HepG2 (cell line): ENCODE measurements at regions not wholly inside any gene's neighbourhood (a gene's known extent, or its start where the extent isn't known, plus 50 kb on each side); places are given as distances from the start of the nearest gene placed in this dataset.

Source experiments
- ARID5B ChIP-seq: IDR thresholded peaks from 2 replicates; pipeline ENCODE4 v1.4.0; 2020; ENCODE audit warnings: mild to moderate bottlenecking, missing genetic modification reagents
- FOSL2 ChIP-seq: sonication (generic); formaldehyde crosslinking; IDR thresholded peaks from 2 replicates; pipeline ENCODE4 v1.4.0; 2020; ENCODE audit warnings: missing genetic modification reagents
- KMT2B ChIP-seq: IDR thresholded peaks from 2 replicates; pipeline ENCODE4 v1.6.1; 2016; ENCODE audit warnings: missing genetic modification reagents, missing compliant biosample characterization
- ZNF547 ChIP-seq: sonication (generic); formaldehyde crosslinking; IDR thresholded peaks from 2 replicates; pipeline ENCODE4 v1.5.1; 2020; ENCODE audit warnings: mild to moderate bottlenecking, missing genetic modification reagents
- ZNF644 ChIP-seq: IDR thresholded peaks from 2 replicates; pipeline ENCODE4 v1.6.1; 2016; ENCODE audit warnings: low read depth
- ZNF773 ChIP-seq: sonication (generic); formaldehyde crosslinking; IDR thresholded peaks from 2 replicates; pipeline ENCODE4 v1.4.0; 2020; ENCODE audit warnings: missing genetic modification reagents, borderline replicate concordance
- ZSCAN25 ChIP-seq: sonication (generic); formaldehyde crosslinking; IDR thresholded peaks from 2 replicates; pipeline ENCODE4 v1.8.0; 2022; ENCODE audit warnings: mild to moderate bottlenecking, missing genetic modification reagents
- TF ChIP-seq, protein P1 (sequence below): sonication (generic); formaldehyde crosslinking; IDR thresholded peaks from 2 replicates; pipeline ENCODE4 v1.8.0; 2022; ENCODE audit warnings: mild to moderate bottlenecking, missing genetic modification reagents; ENCODE audit not compliant: insufficient replicate concordance
- TF ChIP-seq, protein P2 (sequence below): sonication (generic); formaldehyde crosslinking; IDR thresholded peaks from 2 replicates; pipeline ENCODE4 v1.5.1; 2020; ENCODE audit warnings: mild to moderate bottlenecking, missing genetic modification reagents, moderate library complexity
- TF ChIP-seq, protein P3 (sequence below), 2 experiments: IDR thresholded peaks; 2 replicates each; pipeline ENCODE4 v1.6.1; 2011 to 2012; ENCODE audit warnings: low read length in 2 of 2, borderline replicate concordance in 1 of 2, low read depth in 1 of 2, mild to moderate bottlenecking in 1 of 2, moderate library complexity in 1 of 2
- TF ChIP-seq, protein P4 (sequence below): sonication (generic); formaldehyde crosslinking; conservative IDR thresholded peaks from 2 replicates; pipeline ENCODE4 v1.8.1; 2023; ENCODE audit warnings: missing genetic modification reagents
- TF ChIP-seq, protein P5 (sequence below): IDR thresholded peaks from 2 replicates; pipeline ENCODE4 v1.6.1; 2016; ENCODE audit warnings: missing genetic modification reagents, missing compliant biosample characterization

DNA sequence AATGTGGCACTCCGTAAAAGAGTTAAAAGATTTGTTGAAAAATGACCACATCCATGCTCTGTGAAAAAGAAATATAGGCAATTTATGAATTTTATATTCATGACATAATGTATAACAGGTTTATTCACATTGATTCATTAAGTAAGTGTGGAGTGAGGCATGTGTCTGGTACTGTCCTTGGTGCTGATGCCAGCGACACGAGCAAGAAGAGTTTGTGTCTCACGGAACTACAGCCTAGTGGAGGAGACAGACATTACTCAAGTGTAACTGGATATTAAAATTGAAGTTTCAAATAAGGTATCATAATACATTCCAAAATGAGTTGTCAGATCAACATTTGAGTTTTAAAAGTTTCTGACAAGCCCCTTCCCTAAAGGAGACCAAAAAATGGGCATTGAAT lies 122.7 kb upstream of the PRNP start (continued):
- TF ChIP-seq, protein P1, sequence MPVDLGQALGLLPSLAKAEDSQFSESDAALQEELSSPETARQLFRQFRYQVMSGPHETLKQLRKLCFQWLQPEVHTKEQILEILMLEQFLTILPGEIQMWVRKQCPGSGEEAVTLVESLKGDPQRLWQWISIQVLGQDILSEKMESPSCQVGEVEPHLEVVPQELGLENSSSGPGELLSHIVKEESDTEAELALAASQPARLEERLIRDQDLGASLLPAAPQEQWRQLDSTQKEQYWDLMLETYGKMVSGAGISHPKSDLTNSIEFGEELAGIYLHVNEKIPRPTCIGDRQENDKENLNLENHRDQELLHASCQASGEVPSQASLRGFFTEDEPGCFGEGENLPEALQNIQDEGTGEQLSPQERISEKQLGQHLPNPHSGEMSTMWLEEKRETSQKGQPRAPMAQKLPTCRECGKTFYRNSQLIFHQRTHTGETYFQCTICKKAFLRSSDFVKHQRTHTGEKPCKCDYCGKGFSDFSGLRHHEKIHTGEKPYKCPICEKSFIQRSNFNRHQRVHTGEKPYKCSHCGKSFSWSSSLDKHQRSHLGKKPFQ: no peak
- TF ChIP-seq FOSL2 (CRISPR knock-in tag): no peak
- TF ChIP-seq ZNF773: 0 out of 2 replicates have a peak, but pooled peaks have one; percentile 55
- TF ChIP-seq, protein P2, sequence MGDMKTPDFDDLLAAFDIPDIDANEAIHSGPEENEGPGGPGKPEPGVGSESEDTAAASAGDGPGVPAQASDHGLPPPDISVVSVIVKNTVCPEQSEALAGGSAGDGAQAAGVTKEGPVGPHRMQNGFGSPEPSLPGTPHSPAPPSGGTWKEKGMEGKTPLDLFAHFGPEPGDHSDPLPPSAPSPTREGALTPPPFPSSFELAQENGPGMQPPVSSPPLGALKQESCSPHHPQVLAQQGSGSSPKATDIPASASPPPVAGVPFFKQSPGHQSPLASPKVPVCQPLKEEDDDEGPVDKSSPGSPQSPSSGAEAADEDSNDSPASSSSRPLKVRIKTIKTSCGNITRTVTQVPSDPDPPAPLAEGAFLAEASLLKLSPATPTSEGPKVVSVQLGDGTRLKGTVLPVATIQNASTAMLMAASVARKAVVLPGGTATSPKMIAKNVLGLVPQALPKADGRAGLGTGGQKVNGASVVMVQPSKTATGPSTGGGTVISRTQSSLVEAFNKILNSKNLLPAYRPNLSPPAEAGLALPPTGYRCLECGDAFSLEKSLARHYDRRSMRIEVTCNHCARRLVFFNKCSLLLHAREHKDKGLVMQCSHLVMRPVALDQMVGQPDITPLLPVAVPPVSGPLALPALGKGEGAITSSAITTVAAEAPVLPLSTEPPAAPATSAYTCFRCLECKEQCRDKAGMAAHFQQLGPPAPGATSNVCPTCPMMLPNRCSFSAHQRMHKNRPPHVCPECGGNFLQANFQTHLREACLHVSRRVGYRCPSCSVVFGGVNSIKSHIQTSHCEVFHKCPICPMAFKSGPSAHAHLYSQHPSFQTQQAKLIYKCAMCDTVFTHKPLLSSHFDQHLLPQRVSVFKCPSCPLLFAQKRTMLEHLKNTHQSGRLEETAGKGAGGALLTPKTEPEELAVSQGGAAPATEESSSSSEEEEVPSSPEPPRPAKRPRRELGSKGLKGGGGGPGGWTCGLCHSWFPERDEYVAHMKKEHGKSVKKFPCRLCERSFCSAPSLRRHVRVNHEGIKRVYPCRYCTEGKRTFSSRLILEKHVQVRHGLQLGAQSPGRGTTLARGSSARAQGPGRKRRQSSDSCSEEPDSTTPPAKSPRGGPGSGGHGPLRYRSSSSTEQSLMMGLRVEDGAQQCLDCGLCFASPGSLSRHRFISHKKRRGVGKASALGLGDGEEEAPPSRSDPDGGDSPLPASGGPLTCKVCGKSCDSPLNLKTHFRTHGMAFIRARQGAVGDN (CRISPR knock-in tag): no peak
- 0 out of 2 replicates have a peak, but pooled peaks have one; percentile 40 for TF ChIP-seq KMT2B
- TF ChIP-seq ARID5B: peak; percentile 21; the same call in 1 of the 2 replicates
- TF ChIP-seq ZNF547 (CRISPR knock-in tag): no peak
- TF ChIP-seq, protein P3, sequence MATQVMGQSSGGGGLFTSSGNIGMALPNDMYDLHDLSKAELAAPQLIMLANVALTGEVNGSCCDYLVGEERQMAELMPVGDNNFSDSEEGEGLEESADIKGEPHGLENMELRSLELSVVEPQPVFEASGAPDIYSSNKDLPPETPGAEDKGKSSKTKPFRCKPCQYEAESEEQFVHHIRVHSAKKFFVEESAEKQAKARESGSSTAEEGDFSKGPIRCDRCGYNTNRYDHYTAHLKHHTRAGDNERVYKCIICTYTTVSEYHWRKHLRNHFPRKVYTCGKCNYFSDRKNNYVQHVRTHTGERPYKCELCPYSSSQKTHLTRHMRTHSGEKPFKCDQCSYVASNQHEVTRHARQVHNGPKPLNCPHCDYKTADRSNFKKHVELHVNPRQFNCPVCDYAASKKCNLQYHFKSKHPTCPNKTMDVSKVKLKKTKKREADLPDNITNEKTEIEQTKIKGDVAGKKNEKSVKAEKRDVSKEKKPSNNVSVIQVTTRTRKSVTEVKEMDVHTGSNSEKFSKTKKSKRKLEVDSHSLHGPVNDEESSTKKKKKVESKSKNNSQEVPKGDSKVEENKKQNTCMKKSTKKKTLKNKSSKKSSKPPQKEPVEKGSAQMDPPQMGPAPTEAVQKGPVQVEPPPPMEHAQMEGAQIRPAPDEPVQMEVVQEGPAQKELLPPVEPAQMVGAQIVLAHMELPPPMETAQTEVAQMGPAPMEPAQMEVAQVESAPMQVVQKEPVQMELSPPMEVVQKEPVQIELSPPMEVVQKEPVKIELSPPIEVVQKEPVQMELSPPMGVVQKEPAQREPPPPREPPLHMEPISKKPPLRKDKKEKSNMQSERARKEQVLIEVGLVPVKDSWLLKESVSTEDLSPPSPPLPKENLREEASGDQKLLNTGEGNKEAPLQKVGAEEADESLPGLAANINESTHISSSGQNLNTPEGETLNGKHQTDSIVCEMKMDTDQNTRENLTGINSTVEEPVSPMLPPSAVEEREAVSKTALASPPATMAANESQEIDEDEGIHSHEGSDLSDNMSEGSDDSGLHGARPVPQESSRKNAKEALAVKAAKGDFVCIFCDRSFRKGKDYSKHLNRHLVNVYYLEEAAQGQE (IDR thresholded peaks at IDR 0.05; ENCODE audit: borderline replicate concordance in 1 of 2, low read depth in 1 of 2, low read length in 2 of 2): peak; percentile 79 to 98
- TF ChIP-seq, protein P4, sequence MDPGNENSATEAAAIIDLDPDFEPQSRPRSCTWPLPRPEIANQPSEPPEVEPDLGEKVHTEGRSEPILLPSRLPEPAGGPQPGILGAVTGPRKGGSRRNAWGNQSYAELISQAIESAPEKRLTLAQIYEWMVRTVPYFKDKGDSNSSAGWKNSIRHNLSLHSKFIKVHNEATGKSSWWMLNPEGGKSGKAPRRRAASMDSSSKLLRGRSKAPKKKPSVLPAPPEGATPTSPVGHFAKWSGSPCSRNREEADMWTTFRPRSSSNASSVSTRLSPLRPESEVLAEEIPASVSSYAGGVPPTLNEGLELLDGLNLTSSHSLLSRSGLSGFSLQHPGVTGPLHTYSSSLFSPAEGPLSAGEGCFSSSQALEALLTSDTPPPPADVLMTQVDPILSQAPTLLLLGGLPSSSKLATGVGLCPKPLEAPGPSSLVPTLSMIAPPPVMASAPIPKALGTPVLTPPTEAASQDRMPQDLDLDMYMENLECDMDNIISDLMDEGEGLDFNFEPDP (CRISPR knock-in tag): no peak
- TF ChIP-seq, protein P5, sequence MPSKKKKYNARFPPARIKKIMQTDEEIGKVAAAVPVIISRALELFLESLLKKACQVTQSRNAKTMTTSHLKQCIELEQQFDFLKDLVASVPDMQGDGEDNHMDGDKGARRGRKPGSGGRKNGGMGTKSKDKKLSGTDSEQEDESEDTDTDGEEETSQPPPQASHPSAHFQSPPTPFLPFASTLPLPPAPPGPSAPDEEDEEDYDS (CRISPR knock-in tag): peak; percentile 14; the same call in 1 of the 2 replicates
- TF ChIP-seq ZNF644: peak; percentile 63; the same call in 1 of the 2 replicates
- TF ChIP-seq ZSCAN25: no peak
